GM21723 (cell line): ENCODE measurements at regions not wholly inside any gene's neighbourhood (a gene's known extent, or its start where the extent isn't known, plus 50 kb on each side); places are given as distances from the start of the nearest gene placed in this dataset.

Experiments used
- ATAC-seq: cut with Tn5 transposase; IDR thresholded peaks from one replicate; pipeline ENCODE4 v1.9.1; 2021; ENCODE audit warnings: mild to moderate bottlenecking, moderate library complexity; ENCODE audit not compliant: unreplicated experiment

DNA sequence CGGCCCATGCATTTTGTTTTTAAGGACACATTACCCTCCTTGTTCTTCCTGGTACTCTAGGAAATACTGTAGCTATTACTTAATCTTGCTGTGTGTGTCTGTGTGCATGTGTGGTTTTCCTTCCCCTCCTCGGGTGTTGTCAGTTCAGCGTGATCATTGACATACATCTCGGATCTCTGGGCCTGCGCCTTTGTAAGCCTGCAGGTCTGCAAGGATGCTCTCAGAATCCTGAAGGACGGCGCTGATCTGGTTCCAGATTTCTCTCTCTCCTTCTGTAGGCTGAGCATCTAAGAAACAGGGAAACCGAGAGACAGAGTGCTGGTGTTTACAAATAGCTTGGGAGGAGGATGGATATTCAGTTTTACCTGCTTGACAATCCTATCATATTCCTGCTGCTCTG, 100.2 kb downstream of the CYRIA start:
- ATAC-seq = no peak

DNA sequence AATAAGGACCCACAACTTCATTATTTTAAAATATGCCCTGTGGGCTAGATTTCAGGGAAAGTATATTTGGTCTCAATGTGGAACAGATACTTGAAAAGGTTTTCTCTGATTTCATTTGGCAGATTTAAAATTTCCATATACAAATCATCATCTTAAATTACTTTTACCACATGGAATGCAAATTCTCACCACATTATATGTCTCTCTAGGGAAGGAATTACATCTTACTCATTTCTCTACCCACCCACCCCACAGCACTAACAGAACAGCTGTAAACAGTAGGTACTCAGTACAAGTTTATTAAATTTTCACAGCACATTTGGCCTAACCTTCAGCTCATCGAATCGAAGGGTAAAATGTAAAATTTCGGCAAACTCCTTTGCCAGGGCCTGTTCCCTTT, 104.0 kb downstream of the CYRIA start:
- no peak for ATAC-seq

DNA sequence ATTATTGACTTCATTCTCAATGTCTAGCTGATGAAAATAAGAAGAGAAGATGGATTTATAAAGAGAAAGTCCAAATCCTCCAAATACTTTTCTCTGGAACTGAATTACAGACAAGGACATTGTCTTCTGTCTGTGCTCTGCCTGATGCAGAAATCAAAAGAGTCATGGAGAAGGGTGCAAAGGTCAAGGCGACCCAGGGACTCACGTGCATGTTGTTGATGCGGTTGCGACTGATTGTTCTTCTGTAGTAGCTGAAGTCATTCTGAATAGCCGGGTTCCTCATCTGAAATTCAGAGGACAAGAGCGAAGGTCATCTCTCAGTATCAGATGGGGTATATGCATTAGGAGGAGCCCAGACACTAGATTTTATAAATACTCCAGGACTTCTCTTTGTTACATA, 104.4 kb downstream of the CYRIA start:
- no peak for ATAC-seq

DNA sequence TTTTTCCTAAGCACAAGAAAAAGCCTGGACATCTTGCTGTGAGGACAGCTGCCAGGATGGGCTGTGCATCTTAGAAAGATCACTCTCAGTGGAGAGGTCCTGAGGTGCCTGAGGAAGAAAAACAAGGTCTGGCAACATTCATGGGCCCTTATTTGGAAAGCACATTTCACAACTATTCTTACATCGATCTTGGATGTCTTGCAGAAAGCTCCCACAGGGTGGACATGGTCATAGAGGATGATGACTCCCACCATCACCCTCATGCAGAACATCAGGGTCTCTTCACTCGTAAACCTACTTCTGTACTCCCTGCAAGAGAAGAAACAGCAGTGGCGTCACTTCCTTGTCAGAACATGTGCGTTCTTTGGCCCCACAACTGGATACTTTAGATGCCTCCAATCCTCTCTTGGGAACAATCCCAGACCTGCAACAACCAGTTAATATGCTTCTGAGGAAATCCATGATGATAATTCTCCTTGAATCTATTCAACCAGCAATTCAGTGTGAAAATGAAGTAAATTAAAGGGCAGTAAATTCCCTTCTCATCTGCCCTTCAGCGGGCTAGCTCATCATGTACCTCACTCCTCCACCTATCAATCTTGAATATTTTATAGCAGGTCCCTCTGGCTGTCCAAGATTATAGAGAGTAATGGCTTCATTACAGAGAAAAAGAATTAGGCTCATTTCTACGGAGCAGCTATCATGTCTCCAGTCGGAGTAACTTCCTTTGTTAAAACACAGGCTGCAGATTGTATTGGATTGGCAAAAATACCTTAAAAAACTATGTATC, 106.2 kb downstream of the CYRIA start:
- ATAC-seq = no peak

DNA sequence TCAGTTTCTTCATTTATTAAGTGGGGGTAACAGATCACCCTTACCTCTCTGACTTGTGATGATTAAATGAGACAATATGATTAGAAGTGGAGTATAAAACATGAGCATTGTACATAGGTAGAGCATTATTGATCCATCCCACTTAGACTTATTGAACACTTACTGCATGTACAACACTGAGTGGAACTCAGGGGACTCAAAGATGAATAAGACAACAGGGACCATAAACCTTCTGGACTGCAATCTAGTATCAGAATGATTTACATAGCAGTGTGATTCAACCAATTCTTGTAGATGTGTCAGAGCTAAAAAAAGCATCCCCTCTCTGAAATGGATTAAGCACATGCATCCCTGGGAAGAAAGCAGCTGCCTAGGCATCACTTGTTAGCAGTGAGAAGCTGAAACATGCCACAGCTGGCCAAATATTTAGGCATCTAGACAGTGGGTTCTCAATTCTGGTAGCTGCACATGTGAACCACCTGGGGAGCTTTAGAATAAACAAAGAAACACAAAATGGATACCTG, 111.5 kb downstream of the CYRIA start:
- no peak for ATAC-seq

DNA sequence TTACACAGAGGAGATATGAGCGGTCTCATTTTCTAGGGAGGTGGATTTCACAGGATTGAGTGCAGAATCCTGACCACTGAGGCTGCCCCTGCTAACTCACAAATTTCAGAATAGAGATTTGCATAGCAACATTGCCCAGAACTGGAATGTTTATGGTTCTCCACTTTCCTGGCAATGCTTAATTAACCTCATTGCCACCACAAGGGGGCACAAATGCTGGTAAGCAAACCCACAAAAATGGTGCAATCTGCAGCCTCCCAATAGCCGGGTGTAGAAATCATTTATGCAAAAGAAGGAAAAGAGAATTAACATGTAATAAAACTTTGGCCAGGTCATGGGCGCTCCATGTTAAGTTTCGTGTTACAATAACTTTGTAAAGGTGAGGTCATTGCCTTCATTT, 112.4 kb downstream of the CYRIA start:
- peak; percentile 57 for ATAC-seq

DNA sequence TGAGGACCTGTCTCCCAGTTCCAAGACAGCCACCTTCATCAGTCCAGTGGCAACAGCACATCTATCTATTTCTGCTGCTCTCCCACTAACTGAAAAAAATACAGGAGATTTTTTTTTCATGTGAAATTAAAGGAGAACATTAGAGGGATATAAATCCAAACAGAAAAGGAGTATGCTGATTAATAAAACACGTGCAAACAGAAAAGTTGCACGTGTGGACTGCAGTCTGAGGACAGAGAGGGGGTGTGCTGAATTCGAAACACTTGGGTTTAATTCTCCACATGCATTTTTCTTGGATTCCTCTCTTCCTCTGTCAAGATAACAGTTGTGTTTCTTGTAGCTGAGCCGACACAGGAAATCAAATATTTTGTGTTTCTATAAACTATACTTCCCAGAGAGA, 113.4 kb downstream of the CYRIA start:
- ATAC-seq = no peak

DNA sequence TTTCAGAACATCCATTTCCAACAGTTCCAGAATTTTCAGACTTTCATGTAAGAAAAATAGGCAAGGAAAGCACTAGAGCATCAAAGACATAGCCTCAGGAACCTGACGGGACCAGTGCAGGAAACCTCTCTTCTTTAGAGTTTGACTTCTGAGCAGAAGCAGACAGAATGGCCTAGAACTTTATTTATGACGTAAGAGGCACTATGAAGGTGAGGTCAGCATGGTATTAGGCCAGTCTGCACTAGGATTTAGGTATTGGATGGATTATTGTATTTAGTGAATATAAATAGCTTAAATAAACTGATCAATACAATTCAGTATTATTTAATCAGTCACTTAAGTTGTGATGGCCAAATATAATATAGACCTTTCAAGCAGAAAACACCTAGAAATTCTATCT, 117.6 kb downstream of the CYRIA start:
- ATAC-seq = no peak

DNA sequence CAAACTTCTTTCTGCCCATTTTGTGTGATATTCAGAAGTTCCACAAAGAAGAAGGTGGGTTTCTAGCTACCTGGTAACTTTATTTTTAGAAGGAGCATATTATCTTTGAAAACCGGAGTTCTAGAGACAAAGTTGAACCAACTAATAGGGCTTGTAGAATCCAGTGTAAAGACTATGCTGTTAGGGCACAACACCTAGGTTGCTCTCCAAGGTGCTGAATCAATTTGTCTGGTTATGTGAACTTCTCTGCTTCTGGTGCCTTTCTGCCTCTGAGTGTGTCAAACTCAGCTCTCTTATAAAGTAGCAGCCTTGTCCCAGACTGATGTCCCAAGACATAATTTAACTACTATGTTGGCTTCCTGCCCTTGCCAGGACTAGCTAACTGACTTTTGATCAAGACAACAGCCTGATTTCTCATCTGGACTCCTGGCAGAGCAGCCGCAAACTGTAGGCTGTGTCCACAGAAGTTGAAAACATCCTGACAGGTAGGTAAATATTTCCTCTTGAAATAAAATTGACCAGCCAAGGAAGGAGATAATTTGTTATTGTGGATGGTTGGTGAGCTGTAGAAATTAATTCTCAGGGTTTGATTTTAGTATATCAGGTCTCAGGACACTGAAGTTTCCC, 119.4 kb downstream of the CYRIA start:
- ATAC-seq = no peak

DNA sequence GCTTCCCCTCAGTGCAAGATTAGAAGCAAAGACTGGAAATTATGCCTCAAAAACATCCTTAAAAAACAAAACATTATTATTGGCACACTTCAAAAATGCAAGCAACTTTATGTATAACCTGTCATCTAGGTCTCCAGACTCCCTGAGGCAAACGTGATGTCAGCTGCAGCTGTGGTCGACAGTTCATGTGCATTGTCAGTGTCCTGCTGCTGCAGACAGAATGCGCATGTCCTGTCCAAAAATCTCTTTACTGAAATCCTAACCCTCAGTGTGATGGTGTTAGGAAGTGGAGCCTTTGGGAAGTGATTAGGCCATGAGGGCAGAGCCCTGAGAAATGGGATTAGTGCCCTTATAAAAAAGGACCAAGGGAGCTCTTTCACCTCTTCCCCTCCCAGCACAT, 126.9 kb downstream of the CYRIA start:
- ATAC-seq = no peak

DNA sequence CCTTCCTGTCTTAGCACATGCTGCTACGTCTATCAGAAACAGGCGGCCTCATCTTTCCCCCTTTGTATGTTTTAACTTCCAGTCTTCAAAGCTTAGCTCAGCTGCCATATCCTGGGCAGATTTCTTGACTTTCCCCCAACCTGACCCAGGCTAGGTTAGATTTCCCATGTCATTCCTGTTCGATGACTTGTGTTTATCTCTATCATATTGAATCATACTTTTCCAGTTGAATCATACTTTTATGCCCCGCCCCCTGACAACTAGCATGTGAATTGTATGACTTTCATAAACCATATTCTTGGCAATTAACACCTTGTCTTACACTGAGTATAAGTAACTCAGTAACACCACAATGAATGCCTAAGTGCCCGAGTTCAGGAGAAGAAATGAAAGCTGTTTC, 128.3 kb downstream of the CYRIA start:
- ATAC-seq = no peak

DNA sequence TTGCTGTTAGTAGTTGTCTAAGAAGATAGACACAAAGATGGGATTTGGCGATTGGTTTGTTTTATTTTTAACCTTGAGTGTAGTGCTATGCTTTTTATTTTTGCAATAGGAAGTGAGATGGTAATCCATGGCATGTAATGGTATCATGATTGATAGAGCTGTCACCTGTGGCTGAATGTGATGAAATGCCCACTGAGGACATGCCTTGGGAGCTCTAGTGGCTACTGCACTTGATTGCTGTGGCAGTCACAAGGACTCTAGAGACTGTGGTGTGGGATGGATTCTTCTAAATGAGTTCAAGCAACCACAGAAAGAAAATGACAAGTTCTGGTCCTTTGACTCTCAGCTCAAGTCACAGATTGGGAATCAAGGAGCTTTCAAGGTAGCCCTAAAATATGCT, 139.4 kb downstream of the CYRIA start:
- no peak for ATAC-seq

DNA sequence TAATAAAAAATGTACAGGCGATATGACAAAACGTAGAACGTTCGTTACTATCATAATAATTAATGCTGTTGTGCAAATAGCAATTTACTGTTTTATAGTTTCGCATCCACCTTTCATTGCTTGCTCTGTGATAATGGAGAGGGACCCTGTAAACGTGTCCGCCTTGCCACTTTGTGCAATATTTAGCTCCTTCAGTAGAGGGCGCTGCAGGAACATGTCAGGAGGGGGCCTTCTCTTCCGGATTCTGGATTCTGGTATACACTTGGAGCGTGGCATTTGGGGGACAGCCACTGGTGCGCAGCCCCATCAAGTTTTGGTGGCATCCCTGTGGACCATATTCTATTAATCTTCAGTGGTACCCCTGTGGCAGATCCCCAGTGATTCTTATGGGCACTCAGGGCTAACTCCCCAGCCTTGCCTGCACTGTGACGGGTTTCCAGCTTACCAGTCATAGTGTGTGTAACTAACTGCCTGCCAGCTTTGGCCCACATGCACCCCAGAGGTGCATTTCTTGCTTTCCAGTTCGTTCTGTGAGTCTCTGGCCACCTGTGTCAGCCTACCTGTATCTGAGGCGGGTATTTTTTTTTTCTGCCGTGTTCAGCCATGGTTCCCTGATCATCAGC, 140.3 kb downstream of the CYRIA start:
- ATAC-seq = no peak

DNA sequence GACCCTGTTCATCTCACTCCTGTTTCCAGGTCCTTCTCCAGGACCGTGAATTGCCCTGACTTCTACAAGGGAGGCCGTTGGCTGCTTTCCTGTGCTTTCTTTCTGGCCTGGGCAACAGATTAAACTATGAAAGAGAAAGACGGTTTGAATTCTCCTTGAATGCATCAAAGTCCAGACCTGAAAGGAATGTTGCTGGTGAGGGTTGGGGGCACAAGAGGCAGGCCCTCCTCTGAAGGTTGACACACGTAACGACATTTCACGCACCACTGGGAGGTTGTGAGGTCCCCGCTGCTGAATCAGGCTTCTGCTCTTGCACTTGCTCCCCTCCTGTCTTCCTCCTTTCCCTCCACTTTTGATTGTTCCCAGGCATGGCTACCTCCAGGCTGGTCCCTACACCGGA, 141.9 kb downstream of the CYRIA start:
- no peak for ATAC-seq

DNA sequence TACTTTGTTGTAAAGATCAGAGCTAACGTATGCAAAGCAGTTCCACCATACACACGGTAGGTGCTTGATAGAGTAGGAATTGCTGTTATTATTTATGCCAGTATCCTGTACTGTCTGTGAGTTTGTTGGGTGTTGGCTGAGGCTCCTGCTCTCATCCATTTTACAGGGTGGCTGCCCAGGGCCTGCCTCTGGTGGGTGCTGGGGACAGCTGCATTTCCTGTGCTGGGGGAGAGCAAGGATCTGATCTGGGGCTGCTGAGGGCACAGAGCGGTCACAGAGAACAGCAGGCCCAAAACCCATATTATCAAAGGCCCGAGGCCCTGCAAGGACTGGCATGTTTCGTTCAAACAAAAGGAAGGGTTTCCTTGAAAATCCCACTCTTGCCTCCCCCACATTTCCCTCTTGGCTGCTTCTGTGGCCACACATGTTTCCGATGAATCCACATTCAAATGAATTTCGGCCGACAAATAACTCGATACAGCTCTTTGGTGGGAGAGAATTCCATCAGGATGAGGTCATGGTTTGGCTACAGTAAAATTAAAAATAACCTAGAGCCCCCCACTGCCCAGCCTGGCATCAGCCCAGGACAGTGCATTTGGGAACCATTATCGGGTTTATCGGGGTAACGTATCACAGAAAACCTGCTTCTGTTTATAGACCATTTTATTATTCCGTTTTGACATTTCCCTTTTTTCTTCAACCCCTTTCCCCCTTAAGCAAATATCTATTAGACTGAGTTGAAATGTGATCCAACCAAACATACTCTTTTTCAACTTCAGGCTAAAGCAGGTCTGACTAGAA, 143.4 kb downstream of the CYRIA start:
- ATAC-seq = no peak

DNA sequence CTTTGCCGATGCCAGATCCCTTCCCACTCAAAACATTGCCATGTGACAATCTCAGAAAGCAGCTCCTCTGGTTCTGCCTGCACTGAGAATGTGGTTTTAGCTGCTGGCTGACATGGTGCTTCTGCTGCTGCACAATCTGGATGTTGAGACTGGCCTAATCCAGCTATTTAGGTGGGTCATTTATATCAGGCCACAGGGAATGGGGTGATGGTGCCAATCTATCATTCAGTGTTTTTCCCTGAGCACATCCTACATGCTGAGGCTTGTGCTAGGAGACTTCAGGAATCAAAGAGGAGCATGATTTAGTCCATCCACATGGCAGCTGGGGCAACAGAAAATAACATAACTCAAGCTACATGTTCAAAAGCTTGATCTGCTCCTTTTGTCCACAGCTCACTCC, 144.7 kb downstream of the CYRIA start:
- no peak for ATAC-seq

DNA sequence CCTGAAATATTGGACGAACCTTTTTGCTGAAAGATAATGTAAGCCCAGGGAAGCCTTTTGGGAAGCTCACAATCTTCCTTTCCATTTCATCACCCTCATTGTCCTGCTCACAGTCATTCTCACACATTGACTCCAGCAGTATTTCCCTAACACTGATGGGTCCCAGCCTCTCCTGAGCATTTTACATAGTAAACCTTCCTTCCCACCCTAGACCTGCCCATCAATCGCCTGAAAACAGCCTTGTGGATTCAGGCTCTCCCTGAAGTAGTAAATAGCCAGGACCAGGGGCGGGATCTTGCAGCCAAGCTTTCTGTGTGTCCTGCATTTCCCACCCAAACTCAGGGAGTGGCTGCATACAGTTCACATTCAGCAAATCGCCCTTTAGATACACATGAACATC, 149.9 kb downstream of the CYRIA start:
- no peak for ATAC-seq

DNA sequence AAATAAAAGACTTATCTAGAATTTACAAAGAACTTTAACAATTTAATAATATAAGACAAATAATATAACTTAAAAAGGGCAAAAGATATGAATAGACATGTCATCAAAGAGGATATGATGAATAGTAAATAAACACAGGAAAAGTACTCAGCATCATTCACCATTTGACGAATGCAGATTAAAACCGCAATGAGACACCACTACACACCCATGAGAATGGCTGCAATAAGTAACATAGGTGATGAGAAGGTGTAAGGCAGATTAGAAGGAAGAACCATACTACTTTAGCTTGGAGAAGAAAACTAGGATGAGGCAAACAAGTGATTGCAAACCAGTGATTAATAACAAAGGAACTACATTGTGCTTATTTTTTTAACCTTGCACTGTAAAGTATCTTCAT, 152.0 kb downstream of the CYRIA start:
- no peak for ATAC-seq

DNA sequence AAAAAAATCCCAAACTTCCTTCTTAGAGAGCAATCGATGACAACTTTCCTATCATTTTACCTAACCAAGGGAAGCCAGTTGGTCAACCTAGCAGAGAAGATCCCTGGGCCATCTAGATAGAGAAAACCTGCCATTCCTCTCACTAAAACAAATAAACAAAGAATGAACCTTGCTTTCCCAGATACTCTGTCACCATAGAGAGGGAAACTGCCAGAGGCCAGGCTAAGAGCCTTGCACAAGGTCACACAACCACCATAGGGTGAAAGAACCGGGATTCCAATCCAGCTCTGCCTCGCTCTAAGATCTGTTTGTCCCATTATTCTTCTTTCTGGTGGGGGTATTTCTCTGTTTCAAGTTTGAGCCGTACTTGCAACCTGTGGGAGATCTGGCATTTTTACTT, 154.6 kb downstream of the CYRIA start:
- ATAC-seq = no peak

DNA sequence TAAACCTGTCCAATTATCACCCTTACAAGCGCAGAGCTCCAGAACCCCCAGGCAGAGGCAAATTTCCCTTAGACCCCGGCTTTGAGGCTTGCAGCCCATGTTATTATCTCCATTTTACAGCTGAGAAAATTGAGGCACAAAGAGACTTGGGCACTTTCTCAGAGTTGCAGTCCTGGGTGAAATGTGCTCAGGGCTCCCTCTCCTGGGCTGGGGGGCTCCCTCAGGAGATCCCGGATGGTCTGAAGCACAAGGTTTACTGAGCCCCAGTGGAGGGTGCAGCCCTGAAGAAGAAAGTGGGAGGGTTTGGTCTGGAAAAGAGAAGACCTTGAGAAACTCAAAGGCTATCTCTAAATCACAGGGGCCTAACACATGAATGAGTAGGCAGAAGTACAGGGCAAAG, 156.6 kb downstream of the CYRIA start:
- no peak for ATAC-seq

DNA sequence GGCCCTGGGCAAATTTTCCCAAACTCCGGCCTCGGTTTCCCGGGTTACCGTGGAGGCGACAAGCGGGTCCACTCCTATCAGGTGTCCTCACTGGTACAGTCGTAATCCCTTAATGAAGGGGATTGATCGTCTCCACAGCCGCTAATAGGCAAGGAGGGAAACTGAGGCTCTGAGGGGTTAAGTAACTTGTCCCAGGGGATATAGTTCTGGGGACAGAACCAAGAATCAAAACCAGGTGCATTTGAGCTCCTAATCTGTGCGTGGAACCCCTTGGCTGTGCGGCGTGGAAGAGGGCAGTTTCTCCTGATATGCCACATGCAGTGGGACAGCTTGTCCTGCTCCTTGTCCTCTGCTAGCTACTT, 157.2 kb downstream of the CYRIA start:
- no peak for ATAC-seq
